GM12872 (cell line): ENCODE measurements at regions not wholly inside any gene's neighbourhood (a gene's known extent, or its start where the extent isn't known, plus 50 kb on each side); places are given as distances from the start of the nearest gene placed in this dataset.

Source experiments
- CTCF ChIP-seq: IDR thresholded peaks from 3 replicates; pipeline ENCODE4 v1.5.1; 2011; ENCODE audit warnings: low read depth, mild to moderate bottlenecking, low read length, moderate library complexity; ENCODE audit not compliant: insufficient read depth

GRCh38 chr11:98007072-98007471 is 1013.7 kb upstream of the CNTN5 start:
- no peak for TF ChIP-seq CTCF

DNA sequence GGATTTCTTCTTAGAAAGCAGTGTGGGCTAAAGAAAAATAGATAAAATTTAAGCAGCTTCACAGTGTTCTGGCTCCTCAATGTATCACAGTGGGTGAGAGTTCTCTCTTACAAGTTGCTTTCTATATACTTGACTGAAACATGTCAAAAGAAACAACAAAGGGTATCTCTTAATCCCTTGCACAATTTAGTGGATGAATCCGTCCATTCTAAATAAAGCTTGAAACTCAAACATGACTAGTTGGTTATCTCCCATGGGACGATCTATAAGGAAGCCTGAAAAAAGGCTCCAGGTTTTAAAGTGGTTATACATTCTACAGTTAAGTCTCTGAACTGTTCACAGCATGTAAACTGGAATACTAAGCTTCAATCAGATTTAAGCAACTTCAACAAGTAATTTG is 993.1 kb upstream of the CNTN5 start:
- no peak for TF ChIP-seq CTCF

GRCh38 chr11:98029832-98030231 is 990.9 kb upstream of the CNTN5 start:
- TF ChIP-seq CTCF, result no peak

DNA sequence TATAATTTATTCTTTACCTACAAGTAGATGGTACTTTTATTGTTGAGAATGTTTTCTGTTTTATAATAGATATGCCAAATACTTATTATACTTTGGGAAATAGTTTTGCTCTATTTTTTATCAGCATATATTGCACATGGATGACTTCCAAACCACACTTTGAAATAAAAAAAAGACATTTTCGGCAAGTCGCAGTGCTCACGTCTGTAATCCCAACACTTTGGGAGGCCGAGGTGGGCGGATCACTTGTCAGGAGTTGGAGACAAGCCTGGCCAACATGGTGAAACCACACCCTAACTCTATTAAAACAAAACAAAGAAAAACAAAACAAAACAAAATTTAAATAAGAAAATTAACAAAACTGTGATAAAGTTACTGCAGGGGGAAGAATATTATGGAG is 983.9 kb upstream of the CNTN5 start:
- no peak for TF ChIP-seq CTCF

GRCh38 chr11:98040061-98040808 is 980.5 kb upstream of the CNTN5 start:
- no peak for TF ChIP-seq CTCF

GRCh38 chr11:98047647-98048046 is 973.1 kb upstream of the CNTN5 start:
- no peak for TF ChIP-seq CTCF

DNA sequence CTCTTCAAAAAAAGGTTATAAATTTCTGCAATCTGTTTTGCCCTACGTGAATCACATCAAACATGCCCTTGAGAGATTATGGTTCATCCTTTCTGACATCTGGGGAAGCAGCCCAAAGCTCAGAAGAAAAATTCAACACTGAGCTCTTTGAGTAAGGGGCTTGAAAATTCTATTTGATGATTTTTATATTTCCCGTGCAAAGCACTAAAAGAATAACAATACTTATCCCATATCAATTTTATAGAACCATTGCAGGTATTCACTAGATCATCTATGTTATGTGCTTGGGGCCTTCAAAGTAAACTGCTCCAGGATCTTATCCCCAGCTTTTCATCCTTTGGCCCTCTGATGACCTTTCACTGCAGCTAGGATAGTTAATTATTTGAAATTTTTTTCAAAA is 966.9 kb upstream of the CNTN5 start:
- TF ChIP-seq CTCF, result no peak
